Endothelial cell of umbilical vein (primary cell): ENCODE measurements at regions not wholly inside any gene's neighbourhood (a gene's known extent, or its start where the extent isn't known, plus 50 kb on each side); places are given as distances from the start of the nearest gene placed in this dataset.
"Not testable (repeated sequence)": the region's sequence is repeated elsewhere in the genome, so short reads cannot be mapped to it uniquely, and the experiment has no call there.

Source experiments
- BruUV-seq: library from RNA; stranded (reverse); fragments of 400-500 nt; replicated peaks from 2 replicates; lab custom pipeline; 2021; lab: Mats Ljungman, UMichigan
- CTCF ChIA-PET: fragments of 300-600, 350-600 bp; sonication (Branson Sonifier 250); formaldehyde crosslinking; loops from one replicate; lab custom pipeline; 2021; ENCODE audit warnings: antibody characterized with exemption, inconsistent platforms; lab: Charles Lee
- POLR2A ChIA-PET: fragments of 300-600, 350-600 bp; sonication (Branson Sonifier 250); formaldehyde crosslinking; loops from one replicate; lab custom pipeline; 2021; ENCODE audit warnings: antibody characterized with exemption, inconsistent platforms; lab: Charles Lee
- DNase-seq: peaks from one replicate; pipeline ENCODE4 v3.0.0-alpha.2; 2011; ENCODE audit warnings: low read depth, low spot score
- FAIRE-seq: peaks from 2 replicates; lab custom pipeline; 2011; peaks lifted over from hg19 to GRCh38; lab: Jason Lieb, UNC
- H2AFZ ChIP-seq: 2 replicates; pipeline ENCODE4 v1.6.0; 2012; ENCODE audit warnings: low read depth, low read length, control low read depth, inconsistent platforms
- H3K27ac ChIP-seq: 2 replicates; pipeline ENCODE4 v1.5.1; 2011; ENCODE audit warnings: low read depth, mild to moderate bottlenecking, control low read depth, low read length, moderate library complexity; ENCODE audit not compliant: insufficient read depth
- H3K27me3 ChIP-seq, 2 experiments: 2 replicates each; pipeline versions ENCODE4 v1.6.0 to v1.6.1; 2011; ENCODE audit warnings: low read length in 2 of 2, mixed read lengths in 1 of 2; ENCODE audit not compliant: control insufficient read depth in 2 of 2, insufficient read depth in 2 of 2
- H3K36me3 ChIP-seq, 2 experiments: 2 replicates in 1 of 2; 3 replicates in 1 of 2; pipeline ENCODE4 v1.5.1; 2011; ENCODE audit warnings: low read length in 2 of 2, mild to moderate bottlenecking in 1 of 2, moderate library complexity in 1 of 2; ENCODE audit not compliant: control insufficient read depth in 2 of 2, insufficient read depth in 2 of 2; ENCODE audit errors: extremely low read depth in 1 of 2
- H3K4me1 ChIP-seq: 3 replicates; pipeline ENCODE4 v1.5.1; 2011; ENCODE audit warnings: mild to moderate bottlenecking, low read length; ENCODE audit not compliant: control insufficient read depth, insufficient read depth; ENCODE audit errors: extremely low read depth
- H3K4me2 ChIP-seq: 2 replicates; pipeline ENCODE4 v1.6.1; 2011; ENCODE audit warnings: low read length, control low read depth, mixed read lengths; ENCODE audit not compliant: insufficient read depth
- H3K4me3 ChIP-seq, 3 experiments: fragments of 200-600 bp in 1 of 3; sonication (generic), shearing (Covaris generic) in 1 of 3; replicated peaks in 1 of 3; 2 replicates each; pipeline ENCODE4 v1.5.1; 2011 to 2016; ENCODE audit warnings: control low read depth in 3 of 3, low read length in 3 of 3, mild to moderate bottlenecking in 2 of 3, inconsistent platforms in 1 of 3, low read depth in 1 of 3, moderate library complexity in 1 of 3; ENCODE audit not compliant: insufficient read depth in 1 of 3
- H3K79me2 ChIP-seq: 2 replicates; pipeline ENCODE4 v1.6.0; 2012; ENCODE audit warnings: low read length, inconsistent platforms; ENCODE audit not compliant: control insufficient read depth, insufficient read depth
- H3K9ac ChIP-seq: replicated peaks from 2 replicates; pipeline ENCODE3; 2011; ENCODE audit warnings: low read length, control low read depth; ENCODE audit not compliant: insufficient read depth; ENCODE audit errors: extremely low read depth
- H3K9me1 ChIP-seq: replicated peaks from 3 replicates; pipeline ENCODE4 v1.6.0; 2011; ENCODE audit warnings: mild to moderate bottlenecking, low read length; ENCODE audit not compliant: control insufficient read depth, insufficient read depth; ENCODE audit errors: extremely low read depth
- H3K9me3 ChIP-seq: replicated peaks from 2 replicates; pipeline ENCODE4 v1.5.1; 2012; ENCODE audit warnings: low read length, inconsistent platforms; ENCODE audit not compliant: control insufficient read depth, insufficient read depth
- H4K20me1 ChIP-seq: replicated peaks from 2 replicates; pipeline ENCODE3; 2011; ENCODE audit warnings: mild to moderate bottlenecking, low read length; ENCODE audit not compliant: control insufficient read depth, insufficient read depth; ENCODE audit errors: extremely low read depth
- CTCF ChIP-seq, 2 donors: IDR thresholded peaks; 1 replicate in 1 of 2; 2 replicates in 1 of 2; pipeline ENCODE4 v1.5.1; 2011; ENCODE audit warnings: low read length in 2 of 2, mild to moderate bottlenecking in 2 of 2, moderate library complexity in 2 of 2, control low read depth in 1 of 2, inconsistent platforms in 1 of 2, low read depth in 1 of 2; ENCODE audit not compliant: insufficient read depth in 1 of 2; ENCODE audit errors: extremely low read depth in 1 of 2
- EZH2 ChIP-seq: IDR thresholded peaks from 2 replicates; pipeline ENCODE4 v1.6.1; 2012; ENCODE audit warnings: borderline replicate concordance, low read depth, mild to moderate bottlenecking, moderate library complexity, low read length, inconsistent platforms; ENCODE audit not compliant: severe bottlenecking
- JUN ChIP-seq: IDR thresholded peaks from 2 replicates; pipeline ENCODE4 v1.6.1; 2011; ENCODE audit warnings: borderline replicate concordance, low read depth; ENCODE audit not compliant: insufficient read length, insufficient read depth
- MAX ChIP-seq: IDR thresholded peaks from 2 replicates; pipeline ENCODE4 v1.6.1; 2011; ENCODE audit not compliant: insufficient read depth, insufficient read length
- MYC ChIP-seq: IDR thresholded peaks from one replicate; pipeline ENCODE4 v1.6.1; 2011; ENCODE audit warnings: mild to moderate bottlenecking, low read depth, low read length
- POLR2AphosphoS5 ChIP-seq: IDR thresholded peaks from 2 replicates; pipeline ENCODE4 v1.6.1; 2012; ENCODE audit warnings: low read depth, mild to moderate bottlenecking, control low read depth, low read length, moderate library complexity; ENCODE audit not compliant: insufficient read depth
- dilution Hi-C: fragments of 300-500 bp; cut with MboI; formaldehyde crosslinking; loops from one replicate; pipeline ENCODE4 v1.15.0; 2019; ENCODE audit warnings: low sequenced_read_pairs; ENCODE audit not compliant: extremely low pct_ligation_motif_present
- intact Hi-C: fragments of 100-400 bp; cut with micrococcal nuclease; formaldehyde crosslinking; loops from one replicate; pipeline ENCODE4 v1.10.0; 2022

GRCh38 chr5:131001507-131001906 is 163.5 kb downstream of the HINT1 start:
- no peak for FAIRE-seq
- H3K9ac ChIP-seq: no peak overlapping the region
- intact Hi-C loops: no loop called here

GRCh38 chr5:131000289-131000688 is 164.8 kb downstream of the HINT1 start:
- ChIA-PET POLR2A (no interaction called here), CTCF (no interaction called here)
- FAIRE-seq (no peak), DNase-seq (no peak)
- Histone ChIP-seq H3K27me3 (peaks cover 0 to 4% of the 10 kb centered on the region in 2 experiments), H3K4me3 (no peak overlapping the region), H3K79me2 (no peaks in the 10 kb centered on the region), H3K36me3 (no peaks in the 10 kb centered on the region), H3K4me2 (no peak overlapping the region), H3K9me3 (no peaks in the 10 kb centered on the region), H2AFZ (no peak overlapping the region), H3K4me1 (no peaks in the 10 kb centered on the region), H3K9me1 (no peaks in the 10 kb centered on the region), H3K27ac (no peak overlapping the region), H3K9ac (no peak overlapping the region), H4K20me1 (no peaks in the 10 kb centered on the region)
- intact Hi-C loops (no loop called here), dilution Hi-C loops (no loop called here)
- no TSS peak for BruUV-seq
- TF ChIP-seq MYC (no peak), CTCF (IDR thresholded peaks at IDR 0.05; ENCODE audit: extremely low read depth in 1 of 2, insufficient read depth in 1 of 2, low read depth in 1 of 2, low read length in 2 of 2) (no peak), EZH2 (no peak), POLR2AphosphoS5 (no peak), JUN (no peak)

More at GRCh38 chr5:131001507-131001906, 163.5 kb downstream of the HINT1 start:
- no peaks in the 10 kb centered on the region for H3K9me3 ChIP-seq
- H3K27me3 ChIP-seq: peaks cover 0 to 4% of the 10 kb centered on the region in 2 experiments
- no peaks in the 10 kb centered on the region for H3K36me3 ChIP-seq
- no peak for DNase-seq
- TF ChIP-seq MAX: no peak
- no peak for TF ChIP-seq EZH2
- H3K27ac ChIP-seq: no peak overlapping the region
- no peaks in the 10 kb centered on the region for H3K79me2 ChIP-seq
- no peak overlapping the region for H3K4me2 ChIP-seq
- CTCF ChIA-PET: no interaction called here
- H3K9me1 ChIP-seq: no peaks in the 10 kb centered on the region
- H3K4me1 ChIP-seq: no peaks in the 10 kb centered on the region
- BruUV-seq: no TSS peak
- no peaks in the 10 kb centered on the region for H4K20me1 ChIP-seq
- H3K4me3 ChIP-seq: no peak overlapping the region
- dilution Hi-C loops: no loop called here
- POLR2A ChIA-PET: no interaction called here
- no peak overlapping the region for H2AFZ ChIP-seq

- FAIRE-seq, H3K9me3 ChIP-seq, CTCF ChIA-PET, H3K4me2 ChIP-seq, H3K79me2 ChIP-seq, H3K36me3 ChIP-seq, H3K4me1 ChIP-seq, POLR2A ChIA-PET, H3K9ac ChIP-seq, H3K27me3 ChIP-seq, H3K27ac ChIP-seq, H3K4me3 ChIP-seq, BruUV-seq, H4K20me1 ChIP-seq, H2AFZ ChIP-seq, DNase-seq, dilution Hi-C loops, H3K9me1 ChIP-seq: not testable (repeated sequence)
- intact Hi-C loops: loop anchor here (5.0 kb wide), 1 partner anchor 1679 kb away; no protein-coding TSS in a partner anchor
Measured at GRCh38 chr5:130996720-130997119, 168.3 kb downstream of the HINT1 start.
